ENCODE measurements at regions not wholly inside any gene's neighbourhood (a gene's known extent, or its start where the extent isn't known, plus 50 kb on each side); places are given as distances from the start of the nearest gene placed in this dataset.

- Mint-ChIP-seq H3K4me3 (no peak overlapping the region), H3K4me1 (no peaks in the 10 kb centered on the region), H3K36me3 (ENCODE audit: insufficient read depth in 1 of 3, low read depth in 3 of 3) (peaks cover 0 to 7% (median 3%) of the 10 kb centered on the region in 3 experiments; a peak in 1 of 7 replicates), H3K9me3 (peaks cover 0 to 6% of the 10 kb centered on the region in 2 experiments; a peak in 3 of 5 replicates), H3K27ac (no peak overlapping the region), H3K27me3 (ENCODE audit: low read depth) (no peaks in the 10 kb centered on the region)
- H2BK12ac ChIP-seq (ENCODE audit: insufficient read length, low read depth, low read length) = no peak overlapping the region
- H3T11ph ChIP-seq (ENCODE audit: low read length) = no peak overlapping the region
- DNase-seq = no peak
- H4K5ac ChIP-seq (ENCODE audit: insufficient read length, low read depth, low read length) = no peak overlapping the region
- H3K56ac ChIP-seq (ENCODE audit: insufficient read length, low read depth, low read length) = no peak overlapping the region
- no peak overlapping the region for H3K27ac ChIP-seq (ENCODE audit: insufficient read length, low read depth, low read length)
- WGBS (ENCODE audit: extremely low coverage, insufficient read length, low lambda C conversion rate) = no CpG with 5 or more reads among the region's 2 CpGs
- no peak overlapping the region for H3K4ac ChIP-seq (ENCODE audit: low read depth, low read length)
- no peak for TF ChIP-seq CTCF (conservative IDR thresholded peaks at IDR 0.05)
- no peaks in the 10 kb centered on the region for H3K9me3 ChIP-seq (ENCODE audit: control insufficient read depth, low read depth, low read length)
- no peaks in the 10 kb centered on the region for H3K79me1 ChIP-seq (ENCODE audit: insufficient read depth, low read depth, low read length, poor library complexity, severe bottlenecking)
- H3K4me1 ChIP-seq (ENCODE audit: insufficient read depth, low read length) = no peaks in the 10 kb centered on the region
- no peaks in the 10 kb centered on the region for H3K23me2 ChIP-seq (ENCODE audit: insufficient read length, low read depth, low read length, poor library complexity, severe bottlenecking)
- H3K23ac ChIP-seq (ENCODE audit: insufficient read length, low read depth, low read length) = no peak overlapping the region
- H3K79me2 ChIP-seq (ENCODE audit: insufficient read depth, low read length) = no peaks in the 10 kb centered on the region
- H2AK5ac ChIP-seq (ENCODE audit: insufficient read length, low read length) = no peak overlapping the region
- no peak overlapping the region for H3K14ac ChIP-seq (ENCODE audit: insufficient read depth, low read length)
- no peaks in the 10 kb centered on the region for H3K27me3 ChIP-seq (ENCODE audit: insufficient read depth, low read length)
- no peak overlapping the region for H2BK15ac ChIP-seq (ENCODE audit: low read depth, low read length)
- no peak overlapping the region for H2BK20ac ChIP-seq (ENCODE audit: low read depth, low read length, poor library complexity, severe bottlenecking)
- no peak overlapping the region for H4K91ac ChIP-seq (ENCODE audit: insufficient read length, low read depth, low read length)
- H4K8ac ChIP-seq (replicated peaks; ENCODE audit: insufficient read length, low read depth, low read length) = no peak overlapping the region
- H3K4me2 ChIP-seq (ENCODE audit: insufficient read depth, insufficient read length, low read length) = no peak overlapping the region
- H2AFZ ChIP-seq (ENCODE audit: low read length) = no peak overlapping the region
- no peaks in the 10 kb centered on the region for H4K20me1 ChIP-seq (ENCODE audit: control insufficient read depth, insufficient read depth, insufficient read length)
- H3K9ac ChIP-seq (ENCODE audit: extremely low read depth, insufficient read length, low read length) = no peak overlapping the region
- H2BK120ac ChIP-seq (ENCODE audit: low read depth, low read length, poor library complexity, severe bottlenecking) = no peak overlapping the region
- no peak overlapping the region for H3K18ac ChIP-seq (ENCODE audit: insufficient read length, low read depth, low read length)
- H2BK5ac ChIP-seq (ENCODE audit: insufficient read length, low read length) = no peak overlapping the region
These were observed 75.6 kb upstream of the HEPHL1 start for GRCh38 chr11:93945596-93945995.

Measured in H9 (cell line).